HG03457 (cell line): ENCODE measurements at regions not wholly inside any gene's neighbourhood (a gene's known extent, or its start where the extent isn't known, plus 50 kb on each side); places are given as distances from the start of the nearest gene placed in this dataset.
"Not testable (repeated sequence)": the region's sequence is repeated elsewhere in the genome, so short reads cannot be mapped to it uniquely, and the experiment has no call there.

Experiments
- ATAC-seq: cut with Tn5 transposase; IDR thresholded peaks from one replicate; pipeline ENCODE4 v1.9.1; 2021; ENCODE audit warnings: moderate number of reproducible peaks; ENCODE audit not compliant: unreplicated experiment

GRCh38 chr12:9543341-9543740 lies 64.4 kb downstream of the KLRB1 start:
- ATAC-seq = not testable (repeated sequence)

DNA sequence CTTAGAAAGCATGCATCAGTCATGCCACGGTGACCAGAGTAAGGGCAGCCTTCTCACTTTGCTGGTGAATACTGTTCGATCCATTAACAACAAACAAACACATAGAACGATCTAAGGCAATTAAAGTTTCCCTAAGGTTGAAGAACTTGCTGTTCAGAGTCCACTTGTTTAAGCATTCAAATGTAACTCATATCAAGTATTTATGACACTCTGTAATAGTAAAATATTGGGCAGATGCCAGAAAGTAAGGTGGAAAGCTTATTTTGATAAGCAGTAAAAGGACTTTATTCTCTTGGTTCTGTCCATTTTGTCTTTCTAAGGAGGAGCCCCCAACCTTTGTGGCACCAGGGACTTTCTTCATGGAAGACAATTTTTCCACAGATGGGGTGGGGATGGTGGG lies 64.9 kb downstream of the KLRB1 start:
- not testable (repeated sequence) for ATAC-seq

DNA sequence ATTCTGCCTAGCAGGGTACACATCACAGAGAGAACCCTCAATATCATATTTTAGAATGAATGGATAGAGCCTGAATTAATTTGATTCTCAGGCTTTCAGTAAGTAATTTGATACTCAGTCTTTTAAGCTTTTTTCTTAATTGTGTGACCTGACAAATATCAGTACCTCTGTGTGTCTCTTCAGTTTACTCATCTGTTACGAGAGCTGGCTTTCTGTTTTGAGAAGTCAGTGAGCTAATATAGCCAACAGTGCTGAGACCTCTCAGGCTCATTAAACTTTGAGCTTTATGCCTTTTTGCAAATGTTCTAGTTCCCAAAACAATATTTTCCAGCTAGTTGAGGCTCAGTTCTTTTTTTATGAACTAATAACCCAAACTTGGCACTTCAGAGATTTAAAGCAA lies 91.8 kb downstream of the KLRB1 start:
- ATAC-seq = not testable (repeated sequence)

GRCh38 chr12:9512695-9513094 lies 95.0 kb downstream of the KLRB1 start:
- not testable (repeated sequence) for ATAC-seq

GRCh38 chr12:9510392-9511011 lies 97.2 kb downstream of the KLRB1 start:
- ATAC-seq = not testable (repeated sequence)

DNA sequence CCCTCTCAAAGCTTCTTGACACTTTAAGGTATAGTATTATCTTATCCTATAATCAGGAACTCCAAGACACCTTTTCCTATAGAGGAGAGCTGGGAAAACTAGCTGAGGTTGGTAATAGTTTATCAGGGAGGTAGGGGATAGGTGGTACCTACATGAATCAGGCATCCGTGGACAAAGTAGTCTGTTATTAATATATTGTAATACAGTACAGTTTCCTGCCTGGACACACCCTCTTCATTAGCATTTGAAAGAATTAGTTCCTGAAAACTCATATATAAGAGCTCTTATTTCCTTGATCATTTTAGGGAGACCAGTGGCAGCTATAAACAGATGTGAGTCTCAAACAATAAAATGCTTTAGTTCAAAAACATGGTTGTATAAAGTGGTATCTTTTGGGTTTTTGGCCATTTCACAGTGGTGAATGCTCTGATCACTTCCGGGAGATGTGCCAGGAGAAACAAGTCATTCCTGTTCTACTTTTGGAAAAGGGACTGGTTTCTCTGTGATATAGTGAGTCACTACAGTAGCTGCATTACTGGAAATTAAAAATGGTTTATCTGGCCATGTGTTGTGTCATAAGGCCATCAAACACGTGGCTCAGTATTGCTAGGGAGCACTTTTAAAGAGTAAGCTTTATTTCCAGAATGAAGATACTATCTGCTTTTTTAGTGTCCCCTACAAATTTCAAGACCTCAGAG lies 98.1 kb downstream of the KLRB1 start:
- no peak for ATAC-seq

GRCh38 chr12:9506746-9507145 lies 101.0 kb downstream of the KLRB1 start:
- ATAC-seq = no peak

DNA sequence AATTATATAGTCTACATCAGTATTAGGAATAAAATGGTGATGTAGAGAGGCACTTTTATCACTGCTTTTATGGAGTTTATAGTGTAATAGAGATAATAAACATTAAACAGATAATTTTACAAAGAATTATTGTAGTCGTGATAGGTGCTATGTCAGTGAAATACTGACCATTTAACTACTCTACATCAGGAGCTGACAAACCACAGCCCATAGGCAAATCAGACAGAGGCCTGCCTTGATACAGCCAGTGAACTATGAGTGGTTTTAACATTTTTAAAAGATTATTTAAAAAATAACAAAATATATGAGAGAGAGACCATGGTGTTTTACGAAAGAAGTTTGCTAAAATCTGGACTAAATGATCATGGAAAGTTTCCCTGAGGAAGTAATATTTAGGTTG lies 104.3 kb downstream of the KLRB1 start:
- not testable (repeated sequence) for ATAC-seq

GRCh38 chr12:9502845-9503244 lies 104.9 kb downstream of the KLRB1 start:
- not testable (repeated sequence) for ATAC-seq

DNA sequence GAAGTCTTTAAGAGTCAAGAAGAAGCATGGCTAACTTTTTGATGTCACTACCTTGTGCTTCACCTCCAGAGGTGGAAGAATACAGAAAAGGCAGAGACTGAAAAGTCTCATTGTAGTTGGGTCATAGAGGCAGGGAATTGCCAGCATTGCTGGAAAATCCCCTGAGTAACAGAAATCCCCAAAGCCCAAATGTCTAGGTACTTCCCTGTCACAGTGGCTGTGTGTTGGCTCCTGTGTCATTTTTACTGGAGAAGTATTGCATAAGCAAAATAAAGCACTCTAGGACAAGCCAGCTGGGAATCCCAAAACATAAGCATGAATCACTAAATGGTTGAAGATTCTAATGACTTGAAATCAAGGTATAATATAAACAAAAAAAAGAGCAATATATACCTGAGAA lies 114.4 kb downstream of the KLRB1 start:
- ATAC-seq = not testable (repeated sequence)

- ATAC-seq = not testable (repeated sequence)
Observed at GRCh38 chr12:9481289-9481688, 126.4 kb downstream of the KLRB1 start.

DNA sequence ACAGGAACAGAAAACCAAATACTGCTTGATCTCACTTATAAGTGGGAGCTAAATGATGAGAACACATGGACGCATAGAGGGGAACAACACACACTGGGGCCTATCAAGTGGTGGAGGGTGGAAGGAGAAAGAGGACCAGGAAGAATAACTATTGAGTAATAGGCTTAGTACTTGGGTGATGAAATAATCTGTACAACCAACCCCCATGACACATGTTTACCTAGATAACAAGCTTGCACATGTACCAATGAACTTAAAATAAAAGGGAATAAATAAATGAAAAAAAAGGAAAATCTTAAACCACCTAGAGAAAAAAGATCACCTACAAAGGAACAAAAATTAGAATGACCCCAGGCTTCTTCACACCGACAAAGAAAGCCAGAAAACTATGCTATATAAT lies 133.5 kb downstream of the KLRB1 start:
- not testable (repeated sequence) for ATAC-seq

GRCh38 chr12:9473638-9474037 lies 134.1 kb downstream of the KLRB1 start:
- ATAC-seq = not testable (repeated sequence)

DNA sequence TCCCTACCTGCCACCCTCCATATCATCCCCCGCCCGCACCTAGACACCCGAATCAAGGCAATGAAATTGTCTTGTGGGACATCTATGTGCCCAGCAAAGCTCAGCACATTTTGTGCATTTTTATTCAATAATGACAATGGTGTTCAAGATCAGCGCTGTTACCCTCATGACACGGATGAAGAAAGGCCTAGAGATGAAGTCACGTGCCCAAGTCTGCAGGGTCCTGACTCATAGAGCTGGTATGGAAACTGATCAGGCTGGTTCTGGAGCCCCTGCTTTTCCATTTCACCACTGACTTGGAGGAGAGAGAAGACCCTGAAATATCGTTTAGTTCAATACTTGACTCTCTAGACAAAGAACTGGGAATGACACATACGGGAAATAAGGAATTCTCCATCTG lies 136.2 kb downstream of the KLRB1 start:
- not testable (repeated sequence) for ATAC-seq

DNA sequence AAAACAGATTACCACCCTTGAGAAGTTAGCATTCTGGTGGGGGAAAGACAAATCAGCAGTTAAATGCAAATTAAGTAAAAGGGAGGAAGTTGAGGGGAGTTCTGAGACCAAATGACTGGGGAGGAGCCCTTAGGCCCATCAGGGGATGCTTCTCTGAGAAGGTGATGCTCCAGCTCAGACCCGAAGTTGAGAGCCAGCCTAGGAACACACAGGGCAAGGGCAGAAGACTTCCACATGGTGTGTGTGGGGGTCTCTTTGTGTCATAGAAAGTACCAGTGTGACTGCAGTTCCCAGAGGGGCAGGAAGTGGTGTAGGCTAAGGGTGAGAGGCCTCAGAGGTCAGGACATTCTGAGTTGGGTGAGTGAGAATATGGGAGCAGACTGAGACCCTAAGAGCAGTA lies 137.3 kb downstream of the KLRB1 start:
- ATAC-seq = not testable (repeated sequence)

- not testable (repeated sequence) for ATAC-seq
Observed at GRCh38 chr12:9469956-9470355, 137.8 kb downstream of the KLRB1 start.

GRCh38 chr12:9469463-9469862 lies 138.3 kb downstream of the KLRB1 start:
- not testable (repeated sequence) for ATAC-seq

DNA sequence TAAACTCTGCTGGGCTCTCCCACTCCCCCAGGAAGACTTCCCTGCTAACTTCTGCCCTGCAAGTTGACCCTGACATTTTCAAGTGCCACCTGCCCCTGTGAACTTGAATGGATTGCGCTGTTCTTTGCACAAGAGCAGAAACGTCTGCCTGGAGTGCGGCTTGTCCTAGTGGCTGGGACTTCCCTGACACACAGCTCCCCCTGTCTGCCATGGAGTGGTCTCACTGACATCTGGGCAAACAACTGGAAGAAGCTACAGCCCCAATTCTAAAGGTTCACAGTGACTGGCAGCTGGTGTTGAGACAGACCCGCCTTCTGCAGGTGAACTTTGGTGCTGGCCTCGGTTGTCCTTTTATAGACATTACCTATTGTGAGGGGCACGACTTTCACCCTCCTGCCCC lies 138.7 kb downstream of the KLRB1 start:
- ATAC-seq = not testable (repeated sequence)

DNA sequence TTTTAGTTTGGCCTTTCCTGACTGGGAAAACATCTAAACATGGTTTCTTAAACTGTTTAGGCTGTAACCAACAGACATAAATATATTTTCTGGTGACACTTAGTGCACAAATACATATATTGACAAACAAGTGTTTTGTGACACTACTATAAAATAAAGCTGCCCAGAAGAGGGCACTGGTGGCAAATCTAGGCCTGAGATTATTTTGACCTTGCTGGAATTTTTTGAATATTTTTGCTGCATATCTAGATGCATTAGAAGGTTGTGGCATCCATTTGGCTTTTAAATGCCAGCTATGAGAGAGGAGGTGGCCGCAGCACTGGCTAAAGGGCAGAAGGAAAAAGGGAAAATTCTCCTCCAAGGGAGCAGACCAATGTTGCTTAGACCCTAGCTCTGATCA lies 139.6 kb downstream of the KLRB1 start:
- ATAC-seq = not testable (repeated sequence)

- no peak for ATAC-seq
Observed at GRCh38 chr12:9464408-9464807, 143.3 kb downstream of the KLRB1 start.

DNA sequence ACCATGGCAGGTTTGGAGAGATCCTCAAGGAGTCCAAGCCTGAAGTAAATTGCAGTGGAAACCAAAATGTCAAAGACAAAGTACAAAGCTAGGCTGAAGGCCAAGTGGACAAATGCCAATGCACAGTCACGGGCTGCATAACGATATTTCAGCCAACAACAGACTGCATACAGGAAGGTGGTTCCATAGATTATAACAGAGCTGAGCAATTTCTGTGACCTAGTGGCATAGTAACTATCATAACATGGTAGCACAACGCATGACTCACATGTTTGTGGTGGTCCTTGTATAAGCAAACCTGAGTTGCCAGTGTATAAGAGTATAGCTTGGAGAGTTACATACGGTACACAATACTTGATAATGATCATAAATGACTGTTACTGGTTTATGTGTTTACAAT lies 152.2 kb downstream of the KLRB1 start:
- ATAC-seq = not testable (repeated sequence)

GRCh38 chr12:9454021-9454420 lies 153.7 kb downstream of the KLRB1 start:
- not testable (repeated sequence) for ATAC-seq
